HCT116 (cell line): ENCODE measurements at regions not wholly inside any gene's neighbourhood (a gene's known extent, or its start where the extent isn't known, plus 50 kb on each side); places are given as distances from the start of the nearest gene placed in this dataset.
A peak's percentile ranks its signal among the peaks of the same experiment; 100 is the strongest.

Experiments
- ATAC-seq: fragments of 200-7000 bp; cut with Tn5 transposase; 2 replicates; pipeline ENCODE4 v1.9.1; 2020; ENCODE audit warnings: mild to moderate bottlenecking, moderate library complexity
- BruUV-seq: library from RNA; stranded (reverse); fragments of 400-500 nt; replicated peaks from 2 replicates; lab custom pipeline; 2021; lab: Mats Ljungman, UMichigan
- CTCF ChIA-PET: fragments of 300-600 bp; sonication (Branson Sonifier 250); formaldehyde crosslinking; loops from one replicate; lab custom pipeline; 2021; ENCODE audit warnings: antibody characterized with exemption; lab: Charles Lee
- POLR2A ChIA-PET: fragments of 300-600, 350-600 bp; sonication (Branson Sonifier 250); formaldehyde crosslinking; loops from one replicate; lab custom pipeline; 2021; ENCODE audit warnings: antibody characterized with exemption; lab: Charles Lee
- RAD21 ChIA-PET, 2 experiments: fragments of 300-600 bp; sonication (Branson Sonifier 250); formaldehyde crosslinking; loops; one replicate each; lab custom pipeline; 2023; ENCODE audit warnings: low total read pairs in 2 of 2; ENCODE audit not compliant: uncharacterized antibody in 2 of 2, unreplicated experiment in 2 of 2, low non-redundant PET in 1 of 2; lab: Charles Lee
- DNase-seq: peaks from one replicate; pipeline ENCODE4 v3.0.0-alpha.2; 2010; ENCODE audit warnings: low read depth, low spot score
- H2AFZ ChIP-seq: fragments of 200-600 bp; shearing (Covaris generic), sonication (generic); 2 replicates; pipeline ENCODE4 v1.6.1; 2017; ENCODE audit warnings: low read depth, mixed run types, mixed read lengths, antibody characterized with exemption, low read length; ENCODE audit not compliant: poor library complexity, severe bottlenecking
- H3K27ac ChIP-seq: 2 replicates; pipeline ENCODE4 v1.5.1; 2012; ENCODE audit warnings: low read depth, low read length
- H3K27me3 ChIP-seq: fragments of 200-600 bp; sonication (generic); 2 replicates; pipeline ENCODE4 v1.6.1; 2016; ENCODE audit warnings: mixed run types, low read length, mixed read lengths; ENCODE audit not compliant: insufficient read depth
- H3K36me3 ChIP-seq, 2 experiments: fragments of 200-500 bp in 1 of 2; fragments of 200-600 bp in 1 of 2; sonication (Bioruptor generic) in 1 of 2; sonication (generic) in 1 of 2; 2 replicates each; pipeline versions ENCODE4 v1.5.1 to v1.6.1; 2014 to 2016; ENCODE audit warnings: low read length in 2 of 2, inconsistent platforms in 1 of 2, mixed read lengths in 1 of 2, mixed run types in 1 of 2; ENCODE audit not compliant: insufficient read depth in 2 of 2, control insufficient read depth in 1 of 2
- H3K4me1 ChIP-seq, 2 experiments: fragments of 200-600 bp in 1 of 2; sonication (generic) in 1 of 2; 2 replicates each; pipeline versions ENCODE4 v1.5.1 to v1.6.1; 2012 to 2017; ENCODE audit warnings: low read length in 2 of 2, inconsistent platforms in 1 of 2, mild to moderate bottlenecking in 1 of 2, mixed read lengths in 1 of 2, mixed run types in 1 of 2, moderate library complexity in 1 of 2; ENCODE audit not compliant: insufficient read depth in 2 of 2, control insufficient read depth in 1 of 2
- H3K4me2 ChIP-seq: fragments of 200-600 bp; sonication (generic); 2 replicates; pipeline ENCODE4 v1.6.1; 2017; ENCODE audit warnings: mixed run types, low read length, mixed read lengths
- H3K4me3 ChIP-seq, 2 experiments: fragments of 200-600 bp in 1 of 2; sonication (generic) in 1 of 2; replicated peaks in 1 of 2; 2 replicates each; pipeline ENCODE4 v1.5.1; 2011 to 2016; ENCODE audit warnings: low read length in 2 of 2, control low read depth in 1 of 2, low read depth in 1 of 2, mild to moderate bottlenecking in 1 of 2, mixed read lengths in 1 of 2, mixed run types in 1 of 2
- H3K79me2 ChIP-seq: fragments of 200-600 bp; sonication (generic); 2 replicates; pipeline ENCODE4 v1.6.1; 2017; ENCODE audit warnings: mild to moderate bottlenecking, mixed run types, low read length, moderate library complexity, mixed read lengths; ENCODE audit not compliant: insufficient read depth
- H3K9ac ChIP-seq: fragments of 200-600 bp; sonication (generic); 2 replicates; pipeline ENCODE4 v1.6.1; 2016; ENCODE audit warnings: low read length, mixed read lengths
- H3K9me2 ChIP-seq: fragments of 200-600 bp; sonication (generic), shearing (Covaris generic); 2 replicates; pipeline ENCODE4 v1.6.1; 2017; ENCODE audit warnings: mixed run types, mild to moderate bottlenecking, moderate library complexity; ENCODE audit not compliant: insufficient read depth
- H3K9me3 ChIP-seq, 2 experiments: fragments of 200-500 bp in 1 of 2; fragments of 200-600 bp in 1 of 2; sonication (Bioruptor generic) in 1 of 2; sonication (generic) in 1 of 2; 2 replicates each; pipeline ENCODE4 v1.6.1; 2014 to 2017; ENCODE audit warnings: low read length in 2 of 2, mixed read lengths in 2 of 2, inconsistent platforms in 1 of 2, low read depth in 1 of 2, mild to moderate bottlenecking in 1 of 2, mixed run types in 1 of 2, moderate library complexity in 1 of 2; ENCODE audit not compliant: control insufficient read depth in 1 of 2, insufficient read depth in 1 of 2
- H4K20me1 ChIP-seq: fragments of 200-600 bp; sonication (generic), shearing (Covaris generic); 2 replicates; pipeline ENCODE4 v1.6.1; 2017; ENCODE audit warnings: mixed run types, mild to moderate bottlenecking, moderate library complexity; ENCODE audit not compliant: insufficient read depth
- EZH2 ChIP-seq: fragments of 200-600 bp; sonication (generic); IDR thresholded peaks from 2 replicates; pipeline ENCODE4 v1.6.1; 2017; ENCODE audit warnings: antibody characterized with exemption, mixed run types
- EZH2phosphoT487 ChIP-seq: fragments of 200-600 bp; IDR thresholded peaks from 2 replicates; pipeline ENCODE4 v1.6.1; 2018; ENCODE audit warnings: antibody characterized with exemption, borderline replicate concordance
- MAX ChIP-seq: IDR thresholded peaks from 2 replicates; pipeline ENCODE4 v1.6.1; 2012
- POLR2A ChIP-seq: IDR thresholded peaks from 2 replicates; pipeline ENCODE4 v1.7.0; 2011; ENCODE audit warnings: borderline replicate concordance; ENCODE audit not compliant: insufficient read depth, insufficient read length; ENCODE audit errors: extremely low read depth
- RAD21 ChIP-seq: IDR thresholded peaks from 2 replicates; pipeline ENCODE4 v1.6.1; 2012; ENCODE audit warnings: low read depth, mild to moderate bottlenecking
- REST ChIP-seq: IDR thresholded peaks from 2 replicates; pipeline ENCODE4 v1.6.1; 2012; ENCODE audit warnings: low read depth
- SIN3A ChIP-seq: IDR thresholded peaks from 2 replicates; pipeline ENCODE4 v1.6.1; 2012; ENCODE audit warnings: low read depth
- SRF ChIP-seq: IDR thresholded peaks from 2 replicates; pipeline ENCODE4 v1.6.1; 2012; ENCODE audit warnings: low read depth
- YY1 ChIP-seq: IDR thresholded peaks from 2 replicates; pipeline ENCODE4 v1.6.1; 2011; ENCODE audit warnings: low read length, low read depth, moderate library complexity, mild to moderate bottlenecking; ENCODE audit not compliant: insufficient replicate concordance; ENCODE audit errors: extremely low read depth
- ZBTB33 ChIP-seq: IDR thresholded peaks from 2 replicates; pipeline ENCODE4 v1.6.1; 2011; ENCODE audit warnings: mild to moderate bottlenecking, low read length, moderate library complexity; ENCODE audit not compliant: insufficient replicate concordance; ENCODE audit errors: extremely low read depth
- intact Hi-C: fragments of 100-400 bp; cut with micrococcal nuclease; formaldehyde crosslinking; loops from 2 replicates; pipeline ENCODE4 v1.10.0; 2022

GRCh38 chr1:48093696-48094528 lies 96.7 kb upstream of the TRABD2B start (continued):
- TF ChIP-seq MAX = peak; percentile 76

- RAD21 ChIA-PET = interaction anchor here in 1 of 2 experiments (0.7 kb wide), 1 partner anchor 13 kb away, joined by 4 read pairs; no protein-coding TSS in a partner anchor
- Histone ChIP-seq H3K36me3 (no peaks in the 10 kb centered on the region), H2AFZ (no peak overlapping the region), H3K4me3 (no peak overlapping the region), H3K27ac (no peak overlapping the region), H3K9ac (no peak overlapping the region), H3K4me2 (no peak overlapping the region), H4K20me1 (no peaks in the 10 kb centered on the region), H3K9me2 (no peaks in the 10 kb centered on the region), H3K4me1 (peaks cover 0 to 6% of the 10 kb centered on the region in 2 experiments; a peak in 2 of 4 replicates), H3K9me3 (no peaks in the 10 kb centered on the region), H3K27me3 (peaks cover 29% of the 10 kb centered on the region), H3K79me2 (no peaks in the 10 kb centered on the region)
- TF ChIP-seq EZH2phosphoT487 = no peak
- TF ChIP-seq YY1 = no peak
- CTCF ChIA-PET = interaction anchor here (0.6 to 2.2 kb wide), 11 partner anchors 9 to 437 kb away, joined by 3 to 13 read pairs (median 5); partner anchors contain the start of gene TRABD2B
- ATAC-seq = no peak
- BruUV-seq = no TSS peak
- intact Hi-C loops = loop anchor here (1.0 kb wide), 1 partner anchor 109 kb away; no protein-coding TSS in a partner anchor
- no peak for DNase-seq
- POLR2A ChIA-PET = interaction anchor here (0.8 kb wide), 1 partner anchor 143 kb away, joined by 6 read pairs; no protein-coding TSS in a partner anchor
Observed at GRCh38 chr1:48093147-48093546, 96.0 kb upstream of the TRABD2B start.

- BruUV-seq = no TSS peak
- intact Hi-C loops = no loop called here
- Histone ChIP-seq H3K36me3 (no peaks in the 10 kb centered on the region), H2AFZ (no peak overlapping the region), H4K20me1 (no peaks in the 10 kb centered on the region), H3K4me1 (peaks cover 0 to 6% of the 10 kb centered on the region in 2 experiments; a peak in 2 of 4 replicates), H3K27ac (no peak overlapping the region), H3K9ac (no peak overlapping the region), H3K9me3 (no peaks in the 10 kb centered on the region), H3K4me2 (no peak overlapping the region), H3K4me3 (no peak overlapping the region), H3K9me2 (no peaks in the 10 kb centered on the region), H3K79me2 (no peaks in the 10 kb centered on the region), H3K27me3 (peaks cover 30% of the 10 kb centered on the region)
- ChIA-PET RAD21 (no interaction called here), POLR2A (no interaction called here), CTCF (interaction anchor here (1.8 to 2.2 kb wide), 2 partner anchors 11 to 111 kb away, joined by 7 to 13 read pairs; no protein-coding TSS in a partner anchor)
- ATAC-seq (no peak), DNase-seq (no peak)
- no peak for TF ChIP-seq ZBTB33
- no peak for TF ChIP-seq REST
- no peak for TF ChIP-seq SIN3A
- TF ChIP-seq POLR2A = no peak
- TF ChIP-seq SRF = no peak
- no peak for TF ChIP-seq EZH2
- TF ChIP-seq EZH2phosphoT487 = no peak
- no peak for TF ChIP-seq RAD21
Observed at GRCh38 chr1:48092401-48092800, 95.2 kb upstream of the TRABD2B start.
